H9 (cell line): ENCODE measurements at regions not wholly inside any gene's neighbourhood (a gene's known extent, or its start where the extent isn't known, plus 50 kb on each side); places are given as distances from the start of the nearest gene placed in this dataset.

ENCODE experiments used
- DNase-seq: peaks from one replicate; pipeline ENCODE4 v3.0.0-alpha.2; 2017
- H2AFZ ChIP-seq: one replicate; pipeline ENCODE4 v1.6.1; 2013; ENCODE audit warnings: mild to moderate bottlenecking, low read length, control low read depth, moderate library complexity
- H2AK5ac ChIP-seq: 2 replicates; pipeline ENCODE4 v1.6.1; 2013; ENCODE audit warnings: low read length, control low read depth, mixed read lengths; ENCODE audit not compliant: insufficient read length
- H2BK120ac ChIP-seq: one replicate; pipeline ENCODE4 v1.6.1; 2013; ENCODE audit warnings: low read depth, mild to moderate bottlenecking, low read length, control low read depth, inconsistent platforms; ENCODE audit not compliant: poor library complexity, severe bottlenecking
- H2BK12ac ChIP-seq: 2 replicates; pipeline ENCODE4 v1.6.1; 2013; ENCODE audit warnings: low read length, control low read depth, mixed read lengths, low read depth; ENCODE audit not compliant: insufficient read length
- H2BK15ac ChIP-seq: 2 replicates; pipeline ENCODE4 v1.6.1; 2013; ENCODE audit warnings: low read depth, low read length, control low read depth
- H2BK20ac ChIP-seq: one replicate; pipeline ENCODE4 v1.6.1; 2013; ENCODE audit warnings: low read depth, mild to moderate bottlenecking, low read length, control low read depth, inconsistent platforms; ENCODE audit not compliant: poor library complexity, severe bottlenecking
- H2BK5ac ChIP-seq: 2 replicates; pipeline ENCODE4 v1.6.1; 2013; ENCODE audit warnings: low read length, control low read depth, mixed read lengths; ENCODE audit not compliant: insufficient read length
- H3K14ac ChIP-seq: 2 replicates; pipeline ENCODE4 v1.6.1; 2013; ENCODE audit warnings: low read length, control low read depth; ENCODE audit not compliant: insufficient read depth
- H3K18ac ChIP-seq: 2 replicates; pipeline ENCODE4 v1.6.1; 2013; ENCODE audit warnings: low read depth, mild to moderate bottlenecking, mixed read lengths, low read length, control low read depth; ENCODE audit not compliant: insufficient read length
- H3K23ac ChIP-seq: 2 replicates; pipeline ENCODE4 v1.6.1; 2013; ENCODE audit warnings: low read length, control low read depth, mixed read lengths, low read depth; ENCODE audit not compliant: insufficient read length
- H3K23me2 ChIP-seq: 2 replicates; pipeline ENCODE4 v1.6.1; 2013; ENCODE audit warnings: low read depth, mild to moderate bottlenecking, mixed read lengths, low read length, control low read depth; ENCODE audit not compliant: insufficient read length, poor library complexity, severe bottlenecking
- H3K27ac ChIP-seq: 2 replicates; pipeline ENCODE4 v1.5.1; 2013; ENCODE audit warnings: low read length, control low read depth, mixed read lengths, low read depth; ENCODE audit not compliant: insufficient read length
- H3K27me3 ChIP-seq: 2 replicates; pipeline ENCODE4 v1.6.1; 2013; ENCODE audit warnings: low read length, control low read depth, inconsistent platforms; ENCODE audit not compliant: insufficient read depth
- H3K4ac ChIP-seq: 2 replicates; pipeline ENCODE4 v1.6.1; 2013; ENCODE audit warnings: low read depth, mild to moderate bottlenecking, control low read depth, inconsistent platforms, low read length, moderate library complexity
- H3K4me1 ChIP-seq: 2 replicates; pipeline ENCODE4 v1.6.1; 2013; ENCODE audit warnings: low read length, control low read depth, inconsistent platforms; ENCODE audit not compliant: insufficient read depth
- H3K4me2 ChIP-seq: 2 replicates; pipeline ENCODE4 v1.6.1; 2013; ENCODE audit warnings: low read length, control low read depth, mixed read lengths; ENCODE audit not compliant: insufficient read length, insufficient read depth
- H3K56ac ChIP-seq: 2 replicates; pipeline ENCODE4 v1.6.1; 2013; ENCODE audit warnings: low read depth, mild to moderate bottlenecking, mixed read lengths, low read length, control low read depth; ENCODE audit not compliant: insufficient read length
- H3K79me1 ChIP-seq: 2 replicates; pipeline ENCODE4 v1.6.1; 2013; ENCODE audit warnings: low read depth, mild to moderate bottlenecking, moderate library complexity, low read length, control low read depth, inconsistent platforms; ENCODE audit not compliant: insufficient read depth, poor library complexity, severe bottlenecking
- H3K79me2 ChIP-seq: 2 replicates; pipeline ENCODE4 v1.6.1; 2013; ENCODE audit warnings: low read length, control low read depth, inconsistent platforms; ENCODE audit not compliant: insufficient read depth
- H3K9ac ChIP-seq: 2 replicates; pipeline ENCODE4 v1.6.1; 2013; ENCODE audit warnings: low read length, control low read depth, mixed read lengths; ENCODE audit not compliant: insufficient read length; ENCODE audit errors: extremely low read depth
- H3K9me3 ChIP-seq: one replicate; pipeline ENCODE4 v1.6.1; 2013; ENCODE audit warnings: low read depth, low read length, inconsistent platforms; ENCODE audit not compliant: control insufficient read depth
- H3T11ph ChIP-seq: one replicate; pipeline ENCODE4 v1.6.1; 2013; ENCODE audit warnings: mild to moderate bottlenecking, low read length, control low read depth, inconsistent platforms
- H4K20me1 ChIP-seq: one replicate; pipeline ENCODE4 v1.6.1; 2013; ENCODE audit not compliant: control insufficient read depth, insufficient read length, insufficient read depth
- H4K5ac ChIP-seq: 2 replicates; pipeline ENCODE4 v1.6.1; 2013; ENCODE audit warnings: low read depth, mild to moderate bottlenecking, mixed read lengths, low read length, control low read depth; ENCODE audit not compliant: insufficient read length
- H4K8ac ChIP-seq: replicated peaks from 2 replicates; pipeline ENCODE4 v1.6.1; 2013; ENCODE audit warnings: low read length, control low read depth, mixed read lengths, low read depth; ENCODE audit not compliant: insufficient read length
- H4K91ac ChIP-seq: 2 replicates; pipeline ENCODE4 v1.6.1; 2013; ENCODE audit warnings: low read depth, mild to moderate bottlenecking, moderate library complexity, mixed read lengths, low read length, control low read depth; ENCODE audit not compliant: insufficient read length
- H3K27ac Mint-ChIP-seq, 3 experiments: 2 replicates in 2 of 3; 3 replicates in 1 of 3; pipeline ENCODE4 v1.8.0; 2020 to 2021; ENCODE audit warnings: mixed read lengths in 3 of 3, mild to moderate bottlenecking in 1 of 3, moderate library complexity in 1 of 3
- H3K27me3 Mint-ChIP-seq: 2 replicates; pipeline ENCODE4 v1.8.0; 2021; ENCODE audit warnings: low read depth, mild to moderate bottlenecking, moderate library complexity, mixed read lengths
- H3K36me3 Mint-ChIP-seq, 3 experiments: 2 replicates in 2 of 3; 3 replicates in 1 of 3; pipeline ENCODE4 v1.8.0; 2020 to 2021; ENCODE audit warnings: low read depth in 3 of 3, mixed read lengths in 3 of 3; ENCODE audit not compliant: insufficient read depth in 1 of 3
- H3K4me1 Mint-ChIP-seq, 2 experiments: 2 replicates each; pipeline ENCODE4 v1.8.0; 2020; ENCODE audit warnings: mixed read lengths in 2 of 2
- H3K4me3 Mint-ChIP-seq, 2 experiments: 2 replicates in 1 of 2; 3 replicates in 1 of 2; pipeline ENCODE4 v1.8.0; 2020 to 2021; ENCODE audit warnings: mild to moderate bottlenecking in 2 of 2, mixed read lengths in 2 of 2, moderate library complexity in 1 of 2
- H3K9me3 Mint-ChIP-seq, 2 experiments: 2 replicates in 1 of 2; 3 replicates in 1 of 2; pipeline ENCODE4 v1.8.0; 2020; ENCODE audit warnings: mild to moderate bottlenecking in 2 of 2, mixed read lengths in 2 of 2, moderate library complexity in 1 of 2
- WGBS: extraction: QIAGEN DNeasy Blood & Tissue Kit; methylation state at CpG from one replicate; pipeline ENCODE4 v1.1.7; 2013; ENCODE audit warnings: missing lambda C conversion rate, low lambda C conversion rate, mixed read lengths; ENCODE audit not compliant: insufficient read length; ENCODE audit errors: extremely low coverage; 5-methylcytosine and 5-hydroxymethylcytosine counted together
- TF ChIP-seq, protein P1 (sequence below): fragments of 200-600 bp; sonication (generic); conservative IDR thresholded peaks from 3 replicates; pipeline ENCODE4 v1.8.0; 2021; ENCODE audit warnings: antibody characterized with exemption, mild to moderate bottlenecking

DNA sequence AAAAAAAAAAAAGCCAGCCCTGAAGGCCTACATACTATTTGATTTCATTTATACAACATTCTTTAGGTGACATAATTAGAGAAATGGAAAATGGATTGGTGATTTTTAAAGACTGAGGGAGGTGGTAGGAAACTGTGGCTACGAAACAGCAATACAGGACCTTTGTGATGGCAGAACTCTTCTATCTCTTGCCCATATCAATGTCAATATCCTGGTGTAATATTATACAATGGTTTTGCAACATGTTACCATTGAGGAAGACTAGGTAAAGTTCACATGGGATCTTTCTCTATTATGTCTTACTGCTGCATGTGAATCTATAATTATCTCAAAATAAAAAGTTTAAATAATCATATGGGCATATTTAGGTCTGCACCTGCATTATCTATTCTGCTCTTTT, 371.2 kb downstream of the ETS1 start:
- H2BK5ac ChIP-seq = no peak overlapping the region
- H4K20me1 ChIP-seq = no peaks in the 10 kb centered on the region
- no CpG with 5 or more reads among the region's 1 CpG for WGBS
- H3K79me1 ChIP-seq = no peaks in the 10 kb centered on the region
- H3K23me2 ChIP-seq = no peaks in the 10 kb centered on the region
- no peak overlapping the region for H2BK20ac ChIP-seq
- H2AK5ac ChIP-seq = no peak overlapping the region
- H3K9me3 ChIP-seq = no peaks in the 10 kb centered on the region
- H3K9me3 Mint-ChIP-seq = peaks cover 22 to 26% of the 10 kb centered on the region in 2 experiments
- no peak overlapping the region for H4K91ac ChIP-seq
- no peak overlapping the region for H3K18ac ChIP-seq
- H3K27ac Mint-ChIP-seq = no peak overlapping the region
- H2AFZ ChIP-seq = no peak overlapping the region
- H3K4me2 ChIP-seq = no peak overlapping the region
- TF ChIP-seq, protein P1, sequence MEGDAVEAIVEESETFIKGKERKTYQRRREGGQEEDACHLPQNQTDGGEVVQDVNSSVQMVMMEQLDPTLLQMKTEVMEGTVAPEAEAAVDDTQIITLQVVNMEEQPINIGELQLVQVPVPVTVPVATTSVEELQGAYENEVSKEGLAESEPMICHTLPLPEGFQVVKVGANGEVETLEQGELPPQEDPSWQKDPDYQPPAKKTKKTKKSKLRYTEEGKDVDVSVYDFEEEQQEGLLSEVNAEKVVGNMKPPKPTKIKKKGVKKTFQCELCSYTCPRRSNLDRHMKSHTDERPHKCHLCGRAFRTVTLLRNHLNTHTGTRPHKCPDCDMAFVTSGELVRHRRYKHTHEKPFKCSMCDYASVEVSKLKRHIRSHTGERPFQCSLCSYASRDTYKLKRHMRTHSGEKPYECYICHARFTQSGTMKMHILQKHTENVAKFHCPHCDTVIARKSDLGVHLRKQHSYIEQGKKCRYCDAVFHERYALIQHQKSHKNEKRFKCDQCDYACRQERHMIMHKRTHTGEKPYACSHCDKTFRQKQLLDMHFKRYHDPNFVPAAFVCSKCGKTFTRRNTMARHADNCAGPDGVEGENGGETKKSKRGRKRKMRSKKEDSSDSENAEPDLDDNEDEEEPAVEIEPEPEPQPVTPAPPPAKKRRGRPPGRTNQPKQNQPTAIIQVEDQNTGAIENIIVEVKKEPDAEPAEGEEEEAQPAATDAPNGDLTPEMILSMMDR = no peak
- H3K27me3 Mint-ChIP-seq = no peaks in the 10 kb centered on the region
- H3K79me2 ChIP-seq = no peaks in the 10 kb centered on the region
- H2BK12ac ChIP-seq = no peak overlapping the region
- no peak overlapping the region for H2BK15ac ChIP-seq
- no peak overlapping the region for H3K9ac ChIP-seq
- no peak overlapping the region for H3K23ac ChIP-seq
- H3K14ac ChIP-seq = no peak overlapping the region
- no peak overlapping the region for H3K4me3 Mint-ChIP-seq
- no peak overlapping the region for H3K56ac ChIP-seq
- H3K27me3 ChIP-seq = no peaks in the 10 kb centered on the region
- H4K8ac ChIP-seq = no peak overlapping the region
- H3K4ac ChIP-seq = no peak overlapping the region
- no peak for DNase-seq
- no peak overlapping the region for H3T11ph ChIP-seq
- H3K27ac ChIP-seq = no peak overlapping the region
- no peaks in the 10 kb centered on the region for H3K4me1 ChIP-seq
- H4K5ac ChIP-seq = no peak overlapping the region
- H2BK120ac ChIP-seq = no peak overlapping the region
- no peaks in the 10 kb centered on the region for H3K4me1 Mint-ChIP-seq
- peaks cover 2 to 21% (median 10%) of the 10 kb centered on the region in 3 experiments; a peak in 6 of 7 replicates for H3K36me3 Mint-ChIP-seq
